ENCODE measurements at regions not wholly inside any gene's neighbourhood (a gene's known extent, or its start where the extent isn't known, plus 50 kb on each side); places are given as distances from the start of the nearest gene placed in this dataset.
"Not testable (repeated sequence)": the region's sequence is repeated elsewhere in the genome, so short reads cannot be mapped to it uniquely, and the experiment has no call there.

DNA sequence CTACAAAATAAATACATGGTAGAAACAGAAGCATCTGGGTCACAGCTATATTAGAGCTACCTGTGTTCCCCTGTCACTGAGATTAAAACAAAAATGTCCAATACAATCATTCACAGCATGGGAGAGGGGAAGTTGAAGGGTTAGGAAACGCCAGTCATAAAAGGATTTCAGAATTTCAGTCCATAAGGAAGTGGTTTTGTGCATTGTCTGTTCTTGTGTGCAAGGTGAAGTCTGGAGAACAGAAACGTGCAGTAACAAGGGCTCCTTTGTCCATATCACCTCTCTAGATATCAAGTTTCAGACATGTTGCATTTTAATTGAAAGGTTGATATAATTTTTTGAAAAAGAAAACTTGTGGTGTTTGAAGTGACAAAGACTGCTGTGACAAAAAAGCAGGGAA lies 139.3 kb upstream of the DUSP22 start:
- H2AFZ ChIP-seq (ENCODE audit: low read depth, low read length, poor library complexity, severe bottlenecking); H3K4me2 ChIP-seq (ENCODE audit: low read length); BruUV-seq (replicated peaks); H4K20me1 ChIP-seq (ENCODE audit: insufficient read depth); H3K9me2 ChIP-seq (ENCODE audit: insufficient read depth); H3K27ac ChIP-seq (ENCODE audit: low read depth, low read length); intact Hi-C loops (cut with micrococcal nuclease); H3K9ac ChIP-seq (ENCODE audit: low read length); H3K79me2 ChIP-seq (ENCODE audit: insufficient read depth, low read length); RAD21 ChIA-PET (ENCODE audit: low non-redundant PET in 1 of 2, low total read pairs in 2 of 2, uncharacterized antibody in 2 of 2, unreplicated experiment in 2 of 2); ATAC-seq; H3K9me3 ChIP-seq (ENCODE audit: control insufficient read depth in 1 of 2, insufficient read depth in 1 of 2, low read depth in 1 of 2, low read length in 2 of 2); H3K4me1 ChIP-seq (ENCODE audit: control insufficient read depth in 1 of 2, insufficient read depth in 2 of 2, low read length in 2 of 2); POLR2A ChIA-PET; H3K36me3 ChIP-seq (ENCODE audit: control insufficient read depth in 1 of 2, insufficient read depth in 2 of 2, low read length in 2 of 2); H3K4me3 ChIP-seq (replicated peaks in 1 of 2; ENCODE audit: low read depth in 1 of 2, low read length in 2 of 2); H3K27me3 ChIP-seq (ENCODE audit: insufficient read depth, low read length); DNase-seq (ENCODE audit: low read depth, low spot score); CTCF ChIA-PET: not testable (repeated sequence)

GRCh38 chr6:153867-154266 lies 138.4 kb upstream of the DUSP22 start:
- DNase-seq (ENCODE audit: low read depth, low spot score); H2AFZ ChIP-seq (ENCODE audit: low read depth, low read length, poor library complexity, severe bottlenecking); H3K79me2 ChIP-seq (ENCODE audit: insufficient read depth, low read length); RAD21 ChIA-PET (ENCODE audit: low non-redundant PET in 1 of 2, low total read pairs in 2 of 2, uncharacterized antibody in 2 of 2, unreplicated experiment in 2 of 2); H4K20me1 ChIP-seq (ENCODE audit: insufficient read depth); H3K9me3 ChIP-seq (ENCODE audit: control insufficient read depth in 1 of 2, insufficient read depth in 1 of 2, low read depth in 1 of 2, low read length in 2 of 2); POLR2A ChIA-PET; H3K36me3 ChIP-seq (ENCODE audit: control insufficient read depth in 1 of 2, insufficient read depth in 2 of 2, low read length in 2 of 2); H3K4me3 ChIP-seq (replicated peaks in 1 of 2; ENCODE audit: low read depth in 1 of 2, low read length in 2 of 2); H3K9ac ChIP-seq (ENCODE audit: low read length); H3K4me1 ChIP-seq (ENCODE audit: control insufficient read depth in 1 of 2, insufficient read depth in 2 of 2, low read length in 2 of 2); H3K4me2 ChIP-seq (ENCODE audit: low read length); H3K27ac ChIP-seq (ENCODE audit: low read depth, low read length); ATAC-seq; intact Hi-C loops (cut with micrococcal nuclease); H3K27me3 ChIP-seq (ENCODE audit: insufficient read depth, low read length); BruUV-seq (replicated peaks); H3K9me2 ChIP-seq (ENCODE audit: insufficient read depth): not testable (repeated sequence)
- CTCF ChIA-PET = interaction anchor here (1.8 kb wide), 1 partner anchor 256 kb away, joined by 3 read pairs; no protein-coding TSS in a partner anchor

GRCh38 chr6:154321-155092 lies 137.8 kb upstream of the DUSP22 start:
- H3K27ac ChIP-seq (ENCODE audit: low read depth, low read length); H3K79me2 ChIP-seq (ENCODE audit: insufficient read depth, low read length); BruUV-seq (replicated peaks); POLR2A ChIA-PET; H2AFZ ChIP-seq (ENCODE audit: low read depth, low read length, poor library complexity, severe bottlenecking); H3K36me3 ChIP-seq (ENCODE audit: control insufficient read depth in 1 of 2, insufficient read depth in 2 of 2, low read length in 2 of 2); H3K9ac ChIP-seq (ENCODE audit: low read length); H4K20me1 ChIP-seq (ENCODE audit: insufficient read depth); H3K9me2 ChIP-seq (ENCODE audit: insufficient read depth); H3K4me1 ChIP-seq (ENCODE audit: control insufficient read depth in 1 of 2, insufficient read depth in 2 of 2, low read length in 2 of 2); RAD21 ChIA-PET (ENCODE audit: low non-redundant PET in 1 of 2, low total read pairs in 2 of 2, uncharacterized antibody in 2 of 2, unreplicated experiment in 2 of 2); H3K27me3 ChIP-seq (ENCODE audit: insufficient read depth, low read length); DNase-seq (ENCODE audit: low read depth, low spot score); intact Hi-C loops (cut with micrococcal nuclease); H3K4me2 ChIP-seq (ENCODE audit: low read length); ATAC-seq; H3K9me3 ChIP-seq (ENCODE audit: control insufficient read depth in 1 of 2, insufficient read depth in 1 of 2, low read depth in 1 of 2, low read length in 2 of 2); H3K4me3 ChIP-seq (replicated peaks in 1 of 2; ENCODE audit: low read depth in 1 of 2, low read length in 2 of 2): not testable (repeated sequence)
- CTCF ChIA-PET = interaction anchor here (1.8 kb wide), 1 partner anchor 255 kb away, joined by 3 read pairs; no protein-coding TSS in a partner anchor

All from HCT116 (cell line).